HG03565 (cell line): ENCODE measurements at regions not wholly inside any gene's neighbourhood (a gene's known extent, or its start where the extent isn't known, plus 50 kb on each side); places are given as distances from the start of the nearest gene placed in this dataset.

Source experiments
- ATAC-seq: cut with Tn5 transposase; IDR thresholded peaks from one replicate; pipeline ENCODE4 v1.9.1; 2021; ENCODE audit warnings: mild to moderate bottlenecking, moderate library complexity; ENCODE audit not compliant: unreplicated experiment

GRCh38 chr7:47691988-47692387 lies 110.1 kb upstream of the TNS3 start:
- ATAC-seq: no peak

GRCh38 chr7:47690902-47691558 lies 109.1 kb upstream of the TNS3 start:
- no peak for ATAC-seq

GRCh38 chr7:47689558-47689957 lies 107.6 kb upstream of the TNS3 start:
- no peak for ATAC-seq

- ATAC-seq: no peak
Observed at GRCh38 chr7:47688311-47689100, 106.6 kb upstream of the TNS3 start.

- ATAC-seq: no peak
Observed at GRCh38 chr7:47685712-47686376, 103.9 kb upstream of the TNS3 start.

GRCh38 chr7:47685151-47685550 lies 103.2 kb upstream of the TNS3 start:
- no peak for ATAC-seq

- ATAC-seq: no peak
Observed at GRCh38 chr7:47684728-47685127, 102.8 kb upstream of the TNS3 start.

GRCh38 chr7:47683485-47683898 lies 101.6 kb upstream of the TNS3 start:
- no peak for ATAC-seq

GRCh38 chr7:47682874-47683273 lies 101.0 kb upstream of the TNS3 start:
- no peak for ATAC-seq

GRCh38 chr7:47681249-47681810 lies 99.4 kb upstream of the TNS3 start:
- ATAC-seq: no peak

- ATAC-seq: no peak
Observed at GRCh38 chr7:47678641-47679380, 96.9 kb upstream of the TNS3 start.

- no peak for ATAC-seq
Observed at GRCh38 chr7:47677664-47678063, 95.8 kb upstream of the TNS3 start.

- ATAC-seq: no peak
Observed at GRCh38 chr7:47677093-47677492, 95.2 kb upstream of the TNS3 start.

- no peak for ATAC-seq
Observed at GRCh38 chr7:47672977-47673381, 91.1 kb upstream of the TNS3 start.

GRCh38 chr7:47672271-47672791 lies 90.4 kb upstream of the TNS3 start:
- ATAC-seq: no peak

- ATAC-seq: no peak
Observed at GRCh38 chr7:47671358-47671757, 89.4 kb upstream of the TNS3 start.

- peak; percentile 86 for ATAC-seq
Observed at GRCh38 chr7:47670729-47671128, 88.8 kb upstream of the TNS3 start.

GRCh38 chr7:47669901-47670384 lies 88.0 kb upstream of the TNS3 start:
- no peak for ATAC-seq

GRCh38 chr7:47669178-47669891 lies 87.4 kb upstream of the TNS3 start:
- peak; percentile 63 for ATAC-seq
